Panc1 (cell line): ENCODE measurements at regions not wholly inside any gene's neighbourhood (a gene's known extent, or its start where the extent isn't known, plus 50 kb on each side); places are given as distances from the start of the nearest gene placed in this dataset.

ENCODE experiments used
- ATAC-seq: fragments of 200-7000 bp; cut with Tn5 transposase; 2 replicates; pipeline ENCODE4 v1.9.1; 2020; ENCODE audit warnings: mild to moderate bottlenecking, moderate library complexity
- BruUV-seq: library from RNA; stranded (reverse); fragments of 400-500 nt; replicated peaks from 2 replicates; lab custom pipeline; 2021; lab: Mats Ljungman, UMichigan
- CTCF ChIA-PET: fragments of 300-600 bp; sonication (Branson Sonifier 250); formaldehyde crosslinking; loops from one replicate; lab custom pipeline; 2022; ENCODE audit warnings: antibody characterized with exemption; lab: Charles Lee
- POLR2A ChIA-PET: fragments of 300-600 bp; sonication (Branson Sonifier 250); formaldehyde crosslinking; loops from one replicate; lab custom pipeline; 2022; ENCODE audit warnings: antibody characterized with exemption; lab: Charles Lee
- DNase-seq: peaks from one replicate; pipeline ENCODE4 v3.0.0-alpha.2; 2010; ENCODE audit warnings: low read depth, low spot score
- H3K27ac ChIP-seq: 2 replicates; pipeline ENCODE4 v1.5.1; 2011; ENCODE audit warnings: mild to moderate bottlenecking, low read length, inconsistent platforms
- H3K27me3 ChIP-seq: fragments of 200-500 bp; sonication (Bioruptor generic); 2 replicates; pipeline ENCODE4 v1.6.0; 2014; ENCODE audit warnings: low read length, inconsistent platforms; ENCODE audit not compliant: control insufficient read depth, insufficient read depth
- H3K36me3 ChIP-seq: fragments of 200-500 bp; sonication (Bioruptor generic); 2 replicates; pipeline ENCODE4 v1.5.1; 2014; ENCODE audit warnings: inconsistent platforms, mild to moderate bottlenecking, low read length, moderate library complexity; ENCODE audit not compliant: control insufficient read depth, insufficient read depth
- H3K4me1 ChIP-seq: 2 replicates; pipeline ENCODE4 v1.5.1; 2011; ENCODE audit warnings: inconsistent platforms, mild to moderate bottlenecking, low read length, moderate library complexity; ENCODE audit not compliant: control insufficient read depth, insufficient read depth
- H3K4me3 ChIP-seq, 2 experiments: 2 replicates each; pipeline ENCODE4 v1.5.1; 2011 to 2012; ENCODE audit warnings: low read depth in 2 of 2, low read length in 2 of 2, mild to moderate bottlenecking in 2 of 2, inconsistent platforms in 1 of 2, moderate library complexity in 1 of 2
- H3K9me3 ChIP-seq: fragments of 200-500 bp; sonication (Bioruptor generic); 2 replicates; pipeline ENCODE4 v1.5.1; 2014; ENCODE audit warnings: low read depth, mild to moderate bottlenecking, inconsistent platforms, low read length, moderate library complexity; ENCODE audit not compliant: control insufficient read depth, insufficient read depth
- CTCF ChIP-seq: fragments of 450-650 bp; IDR thresholded peaks from 2 replicates; pipeline ENCODE4 v1.5.1; 2017; ENCODE audit warnings: mild to moderate bottlenecking
- POLR2AphosphoS5 ChIP-seq: IDR thresholded peaks from 2 replicates; pipeline ENCODE4 v1.6.1; 2012; ENCODE audit warnings: mild to moderate bottlenecking, low read depth, low read length, moderate library complexity
- REST ChIP-seq, 2 experiments: IDR thresholded peaks; 2 replicates each; pipeline ENCODE4 v1.6.1; 2011 to 2012; ENCODE audit warnings: low read depth in 2 of 2, control low read depth in 1 of 2, low read length in 1 of 2, mild to moderate bottlenecking in 1 of 2, moderate library complexity in 1 of 2; ENCODE audit not compliant: insufficient read depth in 1 of 2
- SIN3A ChIP-seq: IDR thresholded peaks from 2 replicates; pipeline ENCODE4 v1.6.1; 2012; ENCODE audit warnings: low read depth, mild to moderate bottlenecking, low read length, moderate library complexity, borderline replicate concordance; ENCODE audit not compliant: insufficient read depth
- TCF7L2 ChIP-seq: IDR thresholded peaks from 2 replicates; pipeline ENCODE4 v1.6.1; 2011; ENCODE audit warnings: mild to moderate bottlenecking, low read depth, low read length, inconsistent platforms
- in situ Hi-C: cut with HindIII; loops from 2 replicates; pipeline ENCODE4 v1.10.0; 2016; ENCODE audit warnings: low sequenced_read_pairs, low pct_unique_long_range_greater_than_20kb
- intact Hi-C: fragments of 100-400 bp; cut with micrococcal nuclease; formaldehyde crosslinking; loops from one replicate; pipeline ENCODE4 v1.10.0; 2022; ENCODE audit not compliant: unreplicated experiment

GRCh38 chr5:99248066-99248465, 319.3 kb upstream of the CHD1 start:
- Histone ChIP-seq H3K4me3 (no peak overlapping the region), H3K36me3 (no peaks in the 10 kb centered on the region), H3K27ac (no peak overlapping the region), H3K27me3 (no peaks in the 10 kb centered on the region), H3K9me3 (no peaks in the 10 kb centered on the region), H3K4me1 (no peaks in the 10 kb centered on the region)
- TF ChIP-seq CTCF (no peak), REST (IDR thresholded peaks at IDR 0.05; ENCODE audit: insufficient read depth in 1 of 2, low read depth in 2 of 2, low read length in 1 of 2) (no peak), POLR2AphosphoS5 (no peak), TCF7L2 (no peak), SIN3A (no peak)
- in situ Hi-C loops (no loop called here), intact Hi-C loops (no loop called here)
- no TSS peak for BruUV-seq
- ATAC-seq (no peak), DNase-seq (no peak)
- ChIA-PET CTCF (no interaction called here), POLR2A (no interaction called here)

GRCh38 chr5:99247346-99247745, 318.5 kb upstream of the CHD1 start:
- BruUV-seq: no TSS peak

More at GRCh38 chr5:99247346-99247745, 318.5 kb upstream of the CHD1 start:
- no peak overlapping the region for H3K27ac ChIP-seq
- TF ChIP-seq TCF7L2: no peak
- no peak for TF ChIP-seq CTCF
- ChIA-PET CTCF (no interaction called here), POLR2A (no interaction called here)
- no peaks in the 10 kb centered on the region for H3K27me3 ChIP-seq
- no peak for ATAC-seq
- DNase-seq: no peak
- no peaks in the 10 kb centered on the region for H3K36me3 ChIP-seq
- intact Hi-C loops: no loop called here
- no peaks in the 10 kb centered on the region for H3K9me3 ChIP-seq
- H3K4me1 ChIP-seq: no peaks in the 10 kb centered on the region
- in situ Hi-C loops: no loop called here
- no peak overlapping the region for H3K4me3 ChIP-seq
